HG03565 (cell line): ENCODE measurements at regions not wholly inside any gene's neighbourhood (a gene's known extent, or its start where the extent isn't known, plus 50 kb on each side); places are given as distances from the start of the nearest gene placed in this dataset.

ENCODE experiments used
- ATAC-seq: cut with Tn5 transposase; IDR thresholded peaks from one replicate; pipeline ENCODE4 v1.9.1; 2021; ENCODE audit warnings: mild to moderate bottlenecking, moderate library complexity; ENCODE audit not compliant: unreplicated experiment

DNA sequence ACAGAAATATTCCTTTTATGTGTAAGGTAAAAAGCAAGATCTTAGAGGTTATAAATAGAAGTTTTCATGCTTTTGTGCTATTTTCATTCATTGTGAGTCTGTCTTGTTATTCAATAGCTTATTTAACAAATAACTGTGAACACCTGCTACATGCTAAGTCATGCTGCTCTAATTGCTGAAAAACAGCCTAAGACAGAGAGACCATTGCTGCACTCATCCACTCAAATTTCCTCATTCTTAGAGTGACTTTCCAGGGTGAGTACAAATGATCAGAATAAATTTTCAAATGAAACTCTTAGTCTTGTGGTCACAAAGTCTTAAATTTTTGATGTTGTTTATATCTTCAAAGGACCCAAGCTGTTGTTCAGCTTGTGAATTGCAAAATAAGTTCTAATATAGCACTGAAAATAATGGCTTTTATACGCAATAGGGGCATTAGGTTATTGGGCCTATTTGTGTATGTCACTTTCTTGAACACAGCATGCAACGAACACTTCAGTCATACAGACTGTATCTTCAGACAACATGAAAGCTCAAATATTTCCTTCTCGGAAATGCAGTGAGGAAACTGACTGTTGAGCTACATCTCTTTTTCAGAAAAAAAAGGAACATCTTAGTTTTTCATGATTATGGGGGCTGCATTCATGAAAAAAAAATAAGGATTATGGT, 247.9 kb upstream of the PCDH15 start:
- ATAC-seq: no peak

- ATAC-seq: no peak
These were observed 242.5 kb upstream of the PCDH15 start for GRCh38 chr10:55043540-55043939.

GRCh38 chr10:55033061-55033460, 232.0 kb upstream of the PCDH15 start:
- ATAC-seq: no peak

DNA sequence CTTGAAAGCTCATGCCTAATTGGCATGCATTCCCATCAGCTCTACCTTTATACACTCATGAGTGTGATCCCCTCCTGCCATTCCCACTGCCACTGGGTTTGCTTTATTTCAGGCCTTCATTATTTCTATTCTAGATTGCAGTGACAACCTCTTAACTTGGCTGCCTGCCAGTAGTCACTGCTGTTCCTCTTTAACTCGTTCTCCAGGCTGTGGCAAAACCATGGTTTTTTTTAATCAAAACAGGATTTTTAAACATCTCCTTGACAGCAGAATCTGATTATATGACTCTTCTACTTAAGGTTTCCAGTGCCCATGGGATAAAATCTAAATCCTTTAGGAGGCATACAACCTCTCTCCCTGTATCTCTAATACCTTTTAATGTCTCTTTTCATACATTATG, 223.7 kb upstream of the PCDH15 start:
- no peak for ATAC-seq

- no peak for ATAC-seq
These were observed 218.4 kb upstream of the PCDH15 start for GRCh38 chr10:55019439-55019838.

DNA sequence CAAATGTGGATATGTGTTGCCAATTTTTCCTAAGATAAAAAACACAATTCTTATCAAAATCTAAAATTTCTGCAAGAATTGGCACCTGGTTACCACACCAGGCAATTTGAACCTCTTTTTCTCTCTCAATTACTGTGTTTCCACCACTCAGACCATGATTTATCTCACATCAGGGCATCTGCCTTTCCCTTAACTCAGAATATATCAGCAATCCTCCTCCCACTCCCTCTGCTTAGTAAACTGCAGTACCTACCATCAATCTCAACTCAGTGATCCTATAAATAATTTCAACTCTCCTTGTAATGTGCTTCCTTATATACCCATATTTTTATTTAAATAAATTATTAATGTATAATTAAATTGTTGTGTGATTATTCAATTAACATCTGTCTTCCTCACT, 212.3 kb upstream of the PCDH15 start:
- no peak for ATAC-seq

GRCh38 chr10:55002420-55002819, 201.4 kb upstream of the PCDH15 start:
- ATAC-seq: no peak

- ATAC-seq: no peak
These were observed 200.4 kb upstream of the PCDH15 start for GRCh38 chr10:55001422-55001821.

- no peak for ATAC-seq
These were observed 192.1 kb upstream of the PCDH15 start for GRCh38 chr10:54993148-54993547.

GRCh38 chr10:54985732-54986131, 184.7 kb upstream of the PCDH15 start:
- peak; percentile 59 for ATAC-seq

DNA sequence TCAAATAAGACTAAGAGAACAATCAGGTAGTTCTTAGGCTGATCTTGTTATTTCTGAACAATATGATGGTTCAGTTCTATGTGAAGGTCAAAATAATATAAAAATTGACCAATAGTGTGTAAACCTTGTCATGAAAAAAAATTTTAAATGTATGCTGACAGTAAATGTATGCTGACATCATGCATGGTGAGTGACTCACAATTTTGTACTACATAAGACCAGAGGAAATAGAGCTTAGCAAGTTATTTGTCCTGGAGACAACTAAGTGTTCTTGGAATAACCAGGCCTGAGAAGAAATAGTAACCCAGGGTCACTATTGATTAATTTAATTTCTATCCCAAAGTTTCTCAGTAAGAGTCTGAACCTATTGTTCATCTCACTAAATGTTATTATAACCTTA, 182.2 kb upstream of the PCDH15 start:
- no peak for ATAC-seq

- no peak for ATAC-seq
These were observed 161.3 kb upstream of the PCDH15 start for GRCh38 chr10:54962134-54962900.

- no peak for ATAC-seq
These were observed 160.0 kb upstream of the PCDH15 start for GRCh38 chr10:54961040-54961439.

DNA sequence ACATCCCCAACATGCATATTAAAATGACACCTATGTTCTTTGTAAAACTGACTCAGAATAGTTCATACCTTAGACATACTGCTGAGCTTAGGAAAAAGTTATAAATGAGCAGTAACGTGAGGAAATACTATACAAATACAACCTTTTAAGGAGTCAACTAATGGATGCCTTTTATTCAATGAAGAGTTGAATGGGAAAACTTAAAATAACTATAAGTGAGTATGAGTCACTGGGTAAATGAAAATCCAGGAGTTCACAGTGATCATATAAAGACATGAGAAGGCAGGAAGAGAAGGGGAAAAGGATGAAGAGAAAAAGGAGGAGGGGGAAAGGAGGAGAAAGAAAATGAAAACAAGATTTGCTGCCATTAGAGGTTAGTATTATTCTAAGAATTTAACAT, 157.8 kb upstream of the PCDH15 start:
- no peak for ATAC-seq

DNA sequence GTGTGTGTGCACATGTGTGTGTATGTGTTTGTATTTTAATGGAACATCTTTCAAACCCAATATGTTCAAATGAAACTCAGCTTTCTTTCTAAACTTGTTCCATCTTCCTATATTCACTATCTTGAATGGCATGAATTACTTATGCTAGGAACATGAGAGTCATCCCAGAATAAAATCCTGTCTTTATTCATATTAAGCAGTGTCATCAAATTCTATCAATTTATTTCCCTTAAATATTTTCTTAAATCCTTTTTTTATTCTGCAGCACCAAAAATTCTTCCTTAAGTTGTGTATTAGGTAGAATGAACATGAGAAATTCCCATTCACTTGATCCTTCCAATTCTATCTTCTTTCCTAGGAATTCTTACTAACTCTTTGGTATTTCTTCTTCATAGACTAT, 146.6 kb upstream of the PCDH15 start:
- no peak for ATAC-seq

- ATAC-seq: no peak
These were observed 139.4 kb upstream of the PCDH15 start for GRCh38 chr10:54940418-54940817.

DNA sequence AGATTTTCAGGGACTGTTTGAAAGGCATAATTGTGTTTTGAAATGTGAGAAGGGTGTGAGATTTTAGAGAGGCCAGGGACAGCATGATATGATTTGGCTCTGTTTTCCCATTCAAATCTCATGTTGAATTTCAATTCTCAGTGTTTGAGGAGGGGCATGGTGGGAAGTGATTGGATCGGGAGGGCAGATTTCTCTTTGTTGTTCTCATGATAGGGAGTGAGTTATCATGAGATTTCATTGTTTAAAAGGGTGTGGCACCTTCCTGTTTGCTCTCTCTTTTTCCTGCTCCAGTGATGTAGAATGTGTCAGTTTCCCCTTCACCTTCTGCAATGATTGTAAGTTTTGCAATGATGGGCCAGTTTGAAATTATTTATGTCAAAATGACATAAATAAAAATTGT, 113.0 kb upstream of the PCDH15 start:
- no peak for ATAC-seq

DNA sequence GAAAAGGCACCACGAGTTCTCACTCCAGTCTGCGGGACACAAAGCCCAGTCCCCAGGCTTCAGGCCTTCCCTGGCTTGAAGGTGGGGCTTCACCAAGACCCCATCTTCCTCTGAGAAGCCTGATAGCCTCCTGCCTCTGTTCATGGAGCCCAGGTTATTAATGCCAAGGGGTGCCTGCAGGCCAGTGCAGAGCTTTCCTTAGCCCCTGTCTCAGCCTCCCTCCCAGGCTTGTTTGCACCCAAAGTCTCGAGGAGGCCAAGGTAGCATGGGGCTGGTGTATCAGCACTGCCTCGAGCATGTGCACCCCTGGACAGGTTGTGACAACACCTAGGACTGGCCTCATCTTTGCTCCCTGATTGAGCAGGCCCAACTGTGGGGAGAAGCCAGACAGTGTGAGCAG, 108.1 kb upstream of the PCDH15 start:
- ATAC-seq: no peak

DNA sequence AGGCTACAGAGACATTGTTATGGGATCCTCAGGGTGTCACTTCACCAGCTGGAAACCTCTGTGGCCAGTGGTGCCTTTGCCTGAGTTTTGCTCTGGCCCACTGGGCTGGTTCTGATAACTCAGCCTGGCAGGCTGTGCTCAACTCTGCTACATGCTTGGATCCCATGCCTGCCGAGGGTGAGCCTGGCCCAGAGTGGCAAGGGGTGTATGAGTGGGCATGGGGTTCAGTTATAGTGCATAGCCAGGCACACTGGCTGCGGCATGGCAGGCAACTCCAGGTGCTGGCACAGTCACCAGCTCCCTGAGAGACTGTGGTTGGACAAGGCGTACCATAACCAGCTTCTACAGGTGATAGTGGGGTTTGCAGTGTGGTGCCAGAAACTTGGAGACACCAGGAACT, 107.0 kb upstream of the PCDH15 start:
- no peak for ATAC-seq

DNA sequence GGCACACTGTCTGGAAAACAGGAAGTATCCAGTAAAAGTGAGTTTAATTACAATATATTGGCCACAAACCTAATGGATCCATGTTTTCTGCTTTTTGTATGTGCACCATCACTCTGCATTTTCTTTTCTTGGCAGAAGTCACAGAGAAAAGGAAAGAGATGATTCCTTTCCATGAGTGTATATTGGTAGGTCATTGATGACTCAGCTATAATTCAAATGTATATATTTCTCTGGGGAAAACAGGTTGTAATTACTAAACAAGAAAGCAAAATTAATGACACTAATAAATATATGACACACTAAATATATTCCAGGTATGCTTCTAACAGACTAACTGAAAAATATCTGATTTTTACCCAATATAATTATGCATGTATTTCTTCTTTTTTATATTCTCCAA, 105.9 kb upstream of the PCDH15 start:
- no peak for ATAC-seq

- ATAC-seq: no peak
These were observed 104.7 kb upstream of the PCDH15 start for GRCh38 chr10:54905578-54906192.

GRCh38 chr10:54904833-54905232, 103.8 kb upstream of the PCDH15 start:
- ATAC-seq: no peak
